GM19397 (cell line): ENCODE measurements at regions not wholly inside any gene's neighbourhood (a gene's known extent, or its start where the extent isn't known, plus 50 kb on each side); places are given as distances from the start of the nearest gene placed in this dataset.
"Not testable (repeated sequence)": the region's sequence is repeated elsewhere in the genome, so short reads cannot be mapped to it uniquely, and the experiment has no call there.

Experiments used
- ATAC-seq: cut with Tn5 transposase; IDR thresholded peaks from one replicate; pipeline ENCODE4 v1.9.1; 2021; ENCODE audit warnings: mild to moderate bottlenecking, moderate library complexity; ENCODE audit not compliant: unreplicated experiment

DNA sequence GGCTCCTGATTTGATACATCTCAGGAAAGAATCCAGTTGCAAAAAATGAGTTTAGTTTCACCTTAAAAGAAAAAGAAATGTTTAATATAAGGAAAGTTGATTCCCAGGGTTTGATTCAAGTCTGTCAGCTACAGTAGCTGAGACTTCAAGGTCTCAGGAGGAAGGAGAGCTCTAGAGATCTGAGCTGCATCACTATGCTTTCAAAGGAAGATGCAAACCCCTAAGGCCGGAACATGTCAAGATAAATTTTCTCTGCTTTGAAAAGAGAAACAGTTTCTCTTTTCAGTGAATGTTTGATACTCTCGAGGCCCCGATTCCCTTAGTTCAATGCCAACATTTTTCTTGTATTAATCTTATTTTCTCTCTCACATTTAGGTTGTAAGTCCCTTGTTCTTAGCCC, 128.6 kb downstream of the RGPD3 start:
- ATAC-seq, result no peak

DNA sequence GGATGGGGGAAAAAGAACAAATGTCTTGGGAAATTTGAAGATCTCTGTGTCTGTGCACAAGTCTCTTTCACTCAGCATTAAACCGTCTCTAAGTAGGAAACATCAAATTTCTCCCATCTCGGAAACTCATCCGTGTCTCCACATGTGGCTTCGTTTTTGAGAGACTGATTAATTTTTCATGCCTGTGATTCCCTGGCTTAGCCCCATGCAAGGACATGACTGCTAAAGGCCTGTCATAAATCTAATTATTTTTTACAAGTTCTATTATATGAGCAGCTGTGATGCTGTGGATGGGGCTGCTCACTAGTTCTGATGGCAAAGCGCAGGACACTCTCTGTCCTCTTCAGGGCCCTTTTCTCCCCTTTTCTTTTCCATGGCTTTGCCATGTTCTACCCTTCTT, 129.1 kb downstream of the RGPD3 start:
- no peak for ATAC-seq

DNA sequence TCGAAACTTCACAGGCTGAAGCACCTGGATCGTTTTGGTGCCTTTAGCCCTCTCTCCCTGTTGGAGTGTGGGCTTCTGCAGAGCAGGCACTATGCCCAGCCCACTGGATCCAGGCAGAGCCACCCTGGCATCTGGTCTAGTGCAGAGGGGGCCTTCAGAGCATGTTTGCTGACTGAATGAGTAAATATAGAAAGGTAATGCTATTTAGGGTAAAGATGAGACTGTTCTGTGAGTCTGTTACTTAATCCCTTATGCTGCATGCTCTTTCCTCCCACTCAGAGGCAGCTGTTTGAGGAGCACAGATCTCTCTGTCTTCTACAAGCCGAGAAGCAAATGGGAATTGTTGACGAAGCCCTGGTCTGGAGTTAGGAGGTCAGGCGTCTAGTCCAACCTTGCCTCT, 130.2 kb downstream of the RGPD3 start:
- ATAC-seq, result no peak

DNA sequence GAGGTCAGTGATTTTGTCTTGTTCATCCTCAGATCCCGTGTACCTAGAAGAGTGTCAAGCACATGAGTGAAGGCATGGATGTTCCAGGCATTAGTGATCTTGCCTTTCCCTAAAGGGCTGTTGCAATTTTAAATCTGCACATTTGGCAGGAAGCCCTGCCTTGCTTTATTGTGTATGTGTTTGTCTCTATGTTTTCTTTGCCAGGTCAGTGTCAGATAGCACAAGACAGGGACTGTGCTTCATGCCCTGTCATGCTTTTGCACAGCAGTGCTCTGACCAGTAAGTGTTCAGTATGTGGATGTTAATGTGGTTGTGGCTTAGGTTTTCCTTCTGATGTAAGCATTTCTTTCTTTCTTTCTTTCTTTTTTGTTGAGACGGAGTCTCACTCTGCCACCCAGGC, 131.5 kb downstream of the RGPD3 start:
- ATAC-seq, result no peak

DNA sequence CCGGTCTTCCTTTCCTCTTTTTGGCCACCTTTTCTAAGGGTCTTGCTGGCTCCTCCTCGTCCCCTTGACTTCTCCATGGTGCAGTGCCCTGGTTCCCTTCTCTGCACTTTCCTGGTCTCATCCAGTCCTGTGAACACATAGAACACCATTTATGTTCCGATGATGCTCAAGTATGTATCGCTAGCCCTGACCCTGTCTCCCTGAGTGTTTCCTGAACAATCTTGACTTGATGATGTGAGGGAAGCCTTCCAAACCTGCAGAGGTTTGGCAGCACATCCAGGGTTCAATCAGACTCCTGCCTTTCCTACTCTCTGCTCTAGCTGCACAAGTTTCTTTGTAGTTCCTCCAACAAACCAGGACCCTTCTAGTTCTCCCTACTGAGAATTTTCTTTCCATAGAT, 132.1 kb downstream of the RGPD3 start:
- ATAC-seq, result no peak

DNA sequence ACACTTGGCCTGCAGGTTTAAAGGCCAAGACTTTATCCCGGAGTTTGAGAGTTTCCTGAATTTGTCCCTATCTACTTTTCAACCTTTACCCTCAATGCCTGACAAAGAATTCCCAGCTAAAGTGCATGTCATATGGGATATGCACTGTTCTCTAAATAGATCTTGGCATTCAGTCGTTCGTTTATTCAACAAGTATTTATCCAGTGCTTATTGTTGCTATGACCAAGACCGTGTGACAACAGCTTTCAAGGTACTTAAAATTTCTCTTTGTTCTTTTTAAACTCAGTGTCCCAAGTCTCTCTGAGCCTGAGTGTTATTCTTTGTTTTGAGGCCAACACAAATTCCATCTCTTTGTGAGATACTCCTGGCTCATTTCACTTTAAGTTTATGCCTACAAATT, 133.4 kb downstream of the RGPD3 start:
- ATAC-seq, result no peak

DNA sequence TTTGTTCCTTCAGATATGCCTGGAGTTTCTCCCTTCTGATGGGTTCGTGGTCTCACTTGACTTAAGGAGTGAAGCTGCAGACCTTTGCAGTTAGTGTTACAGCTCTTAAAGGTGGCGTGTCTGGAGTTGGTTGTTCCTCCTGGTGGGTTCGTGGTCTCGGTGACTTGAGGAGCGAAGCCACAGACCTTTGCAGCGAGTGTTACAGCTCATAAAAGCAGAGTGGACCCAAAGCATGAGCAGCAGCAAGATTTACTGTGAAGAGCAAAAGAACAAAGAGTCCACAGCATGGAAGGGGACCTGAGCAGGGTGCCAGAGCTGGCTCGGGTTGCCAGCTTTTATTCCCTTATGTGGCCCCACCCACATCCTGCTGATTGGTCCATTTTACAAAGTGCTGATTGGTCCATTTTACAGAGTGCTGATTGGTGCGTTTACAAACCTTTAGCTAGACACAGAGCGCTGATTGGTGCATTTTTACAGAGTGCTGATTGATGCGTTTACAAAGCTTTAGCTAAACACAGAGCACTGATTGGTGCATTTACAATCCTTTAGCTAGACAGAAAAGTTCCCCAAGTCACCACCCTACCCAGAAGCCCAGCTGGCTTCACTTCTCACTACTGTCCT, 134.8 kb downstream of the RGPD3 start:
- not testable (repeated sequence) for ATAC-seq

DNA sequence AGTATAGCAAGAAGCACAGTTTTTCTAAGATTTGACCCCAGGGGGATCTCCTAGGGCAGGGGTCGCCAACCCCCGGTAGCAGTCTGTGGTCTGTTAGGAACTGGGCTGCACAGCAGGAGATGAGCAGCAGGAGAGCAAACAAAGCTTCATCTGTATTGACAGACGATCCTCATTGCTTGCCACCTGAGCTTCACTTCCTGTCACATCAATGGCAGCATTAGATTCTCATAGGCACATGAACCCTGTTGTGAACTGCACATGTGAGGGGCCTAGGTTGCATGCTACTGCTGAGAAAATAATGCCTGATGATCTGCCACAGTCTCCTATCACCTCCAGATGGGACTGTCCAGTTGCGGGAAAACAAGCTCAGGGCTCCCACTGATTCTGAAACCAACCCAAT, 136.2 kb downstream of the RGPD3 start:
- no peak for ATAC-seq

DNA sequence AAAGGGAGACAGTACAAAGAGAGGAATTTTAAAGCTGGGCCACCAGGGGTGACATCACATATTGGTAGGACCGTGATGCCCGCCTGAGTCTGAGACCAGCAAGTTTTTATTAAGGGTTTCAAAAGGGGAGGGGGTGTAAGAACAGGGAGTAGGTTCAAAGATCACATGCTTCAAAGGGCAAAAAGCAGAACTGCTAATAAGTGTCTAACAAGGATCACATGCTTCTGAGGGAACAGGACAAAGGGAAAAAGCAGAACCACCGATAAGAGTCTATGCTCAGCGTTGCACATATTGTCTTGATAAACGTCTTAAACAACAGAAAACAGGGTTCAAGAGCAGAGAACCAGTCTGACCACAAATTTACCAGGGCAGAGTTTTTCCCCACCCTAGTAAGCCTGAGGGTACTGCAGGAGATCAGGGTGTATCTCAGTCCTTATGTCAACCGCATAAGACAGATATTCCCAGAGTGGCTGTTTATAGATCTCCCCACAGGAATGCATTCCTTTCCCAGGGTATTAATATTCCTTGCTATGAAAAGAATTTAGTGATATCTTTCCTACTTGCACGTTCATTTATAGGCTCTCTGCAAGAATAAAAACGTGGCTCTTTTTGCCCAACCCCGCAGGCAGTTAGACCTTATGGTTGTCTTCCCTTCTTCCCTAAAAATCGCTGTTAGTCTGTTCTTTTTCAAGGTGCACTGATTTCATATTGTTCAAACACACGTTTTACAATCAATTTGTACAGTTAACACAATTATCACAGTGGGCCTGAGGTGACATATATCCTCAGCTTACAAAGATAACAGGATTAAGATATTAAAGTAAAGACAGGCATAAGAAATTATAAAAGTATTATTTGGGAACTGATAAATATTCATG, 136.5 kb upstream of the UXS1 start:
- ATAC-seq, result not testable (repeated sequence)

DNA sequence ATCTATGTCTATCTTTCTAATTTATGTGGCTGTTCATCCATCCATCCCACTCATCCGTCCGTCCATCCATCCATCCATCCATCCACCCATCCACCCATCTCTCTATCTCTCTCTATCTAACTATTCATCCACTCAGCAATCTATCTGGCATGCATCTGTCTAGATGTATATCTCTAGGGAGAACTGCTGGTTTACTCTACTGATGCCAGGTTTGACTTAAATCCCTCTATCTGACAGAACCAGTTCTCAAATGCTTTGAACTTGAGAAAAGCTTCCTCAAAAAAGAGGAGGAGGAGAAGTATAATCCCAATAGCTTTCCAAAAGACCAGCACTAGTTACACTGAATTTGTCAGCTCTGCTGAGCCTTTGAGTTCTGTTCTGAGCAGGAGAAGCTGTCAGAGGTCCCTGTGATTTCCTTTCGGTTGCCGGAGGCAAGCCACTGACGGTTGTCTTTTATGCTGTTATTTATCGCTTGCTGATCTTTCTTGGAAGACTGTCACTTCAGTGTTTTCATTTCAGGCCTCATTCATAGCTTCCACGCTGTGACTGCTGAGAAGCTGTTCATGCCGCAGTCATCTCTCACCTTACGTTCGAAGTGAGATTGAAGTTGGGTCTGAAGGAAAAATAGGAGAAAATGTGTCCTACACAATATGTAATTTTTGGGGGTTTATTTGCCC, 129.4 kb upstream of the UXS1 start:
- ATAC-seq, result no peak

DNA sequence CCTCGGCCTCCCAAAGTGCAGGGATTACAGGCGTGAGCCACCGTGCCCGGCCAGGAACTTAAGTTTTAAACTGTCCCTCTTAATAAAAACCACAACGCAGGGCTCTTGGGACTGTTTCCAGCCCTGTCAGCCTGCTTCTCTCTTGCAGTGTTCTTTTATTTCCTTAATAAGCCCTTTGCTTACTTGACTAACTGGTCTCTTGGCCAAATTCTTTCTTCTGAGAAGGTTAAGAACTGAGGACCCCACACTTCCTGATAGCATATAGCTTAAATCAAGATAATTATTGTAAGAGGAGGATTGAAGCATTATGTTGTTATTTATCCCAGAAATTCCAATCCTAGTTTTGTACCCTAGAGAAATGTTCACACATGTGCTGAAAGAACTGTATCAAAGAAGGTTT, 128.2 kb upstream of the UXS1 start:
- ATAC-seq, result no peak

DNA sequence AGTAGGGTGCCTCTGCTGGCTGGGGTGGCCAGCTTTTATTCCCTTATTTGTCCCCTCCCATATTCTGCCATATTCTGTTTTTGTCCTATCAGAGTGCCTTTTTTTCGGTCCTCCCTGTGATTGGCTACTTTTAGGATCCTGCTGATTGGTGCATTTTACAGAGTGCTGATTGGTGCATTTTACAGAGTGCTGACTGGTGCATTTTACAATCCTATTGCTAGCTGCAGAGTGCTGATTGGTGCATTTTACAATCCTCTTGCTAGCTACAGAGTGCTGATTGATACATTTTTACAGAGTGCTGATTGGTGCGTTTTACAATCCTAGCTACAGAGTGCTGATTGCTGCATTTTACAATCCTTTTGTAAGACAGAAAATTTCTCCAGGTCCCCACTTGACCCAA, 126.3 kb upstream of the UXS1 start:
- ATAC-seq, result not testable (repeated sequence)

DNA sequence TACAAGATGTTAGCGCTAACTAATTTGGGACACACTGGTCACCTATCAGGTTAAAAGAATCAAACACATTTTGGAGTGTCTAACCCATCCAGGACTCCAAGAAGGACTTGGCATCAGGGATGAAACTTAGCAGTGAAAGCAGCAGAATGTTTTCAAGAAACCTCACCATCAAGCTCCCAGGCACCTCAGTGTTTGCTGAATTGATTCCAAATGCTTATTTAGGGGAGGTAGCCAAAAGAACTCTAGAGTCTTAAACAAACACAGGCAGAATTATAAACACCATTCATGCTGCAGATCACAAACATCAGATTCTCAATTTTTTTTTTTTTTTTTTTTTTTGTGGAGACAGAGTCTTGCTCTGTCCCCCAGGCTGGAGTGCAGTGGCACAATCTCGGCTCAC, 122.8 kb upstream of the UXS1 start:
- ATAC-seq, result no peak

DNA sequence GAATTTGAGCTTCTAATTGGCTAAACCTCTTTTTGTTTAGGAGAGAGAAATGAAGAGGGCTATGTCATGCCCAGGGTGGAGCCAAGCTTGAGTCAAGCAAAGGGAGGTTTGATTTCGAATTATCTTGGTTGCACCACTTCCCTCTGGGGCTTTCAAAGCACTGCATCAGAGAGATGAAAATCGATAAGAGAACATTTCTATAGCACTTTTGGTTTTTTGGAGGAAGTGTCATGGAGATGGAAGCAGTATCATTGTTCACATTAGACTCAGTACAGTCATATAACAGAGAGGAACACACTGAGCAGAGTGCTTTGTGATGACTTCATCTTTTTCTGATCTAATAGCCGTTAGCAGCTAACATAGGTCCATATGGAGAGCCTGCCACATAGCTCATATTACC, 120.3 kb upstream of the UXS1 start:
- ATAC-seq, result no peak

DNA sequence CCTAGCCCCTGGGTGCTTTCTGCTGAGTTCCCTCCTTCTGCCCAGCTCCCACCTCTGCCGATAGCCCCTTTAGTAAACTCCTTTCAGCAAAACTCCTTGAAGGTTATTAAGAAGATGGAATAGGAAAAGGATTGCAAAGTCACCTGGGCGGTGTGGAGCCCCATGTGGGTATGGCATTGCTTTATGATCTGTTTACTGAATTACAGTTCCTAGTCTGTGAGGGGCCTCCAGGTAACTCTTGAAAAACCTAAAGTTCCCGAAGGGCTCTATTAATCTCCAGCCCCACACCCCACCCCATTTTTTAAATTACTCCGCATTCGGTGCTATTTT, 116.9 kb upstream of the UXS1 start:
- no peak for ATAC-seq

DNA sequence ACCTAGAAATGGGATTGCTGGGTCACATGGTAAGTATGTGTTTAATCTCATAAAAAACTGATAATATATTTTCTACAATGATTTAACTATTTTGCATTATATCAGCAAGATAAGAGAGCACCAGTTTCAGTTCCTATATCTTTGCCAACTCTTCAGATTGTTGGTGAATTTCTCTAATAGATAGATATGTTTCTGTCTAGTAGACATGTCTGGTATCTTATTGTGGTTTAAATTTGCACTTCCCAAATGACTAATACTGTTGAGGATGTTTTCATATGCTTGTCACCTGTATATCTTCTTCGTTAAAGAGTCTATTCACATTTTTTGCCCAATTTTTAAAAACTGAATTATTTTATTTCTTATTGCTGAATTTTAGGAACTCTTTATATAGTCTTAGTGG, 113.8 kb upstream of the UXS1 start:
- ATAC-seq, result no peak

DNA sequence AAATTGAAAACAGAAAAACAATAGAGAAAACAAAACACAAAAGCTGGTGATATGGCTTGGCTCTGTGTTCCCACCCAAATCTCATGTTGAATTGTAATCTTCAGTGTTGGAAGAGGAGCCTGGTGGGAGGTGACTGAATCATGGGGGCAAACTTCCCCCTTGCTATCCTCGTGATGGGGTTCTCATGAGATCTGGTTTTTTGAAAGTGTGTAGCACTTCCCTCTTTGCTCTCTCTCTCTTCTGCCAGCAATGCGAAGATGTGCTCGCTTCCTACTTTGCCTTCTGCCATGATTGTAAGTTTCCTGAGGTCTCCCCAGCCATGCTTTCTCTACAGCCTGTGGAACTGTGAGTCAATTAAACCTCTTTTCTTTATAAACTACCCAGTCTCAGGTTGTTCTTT, 112.3 kb upstream of the UXS1 start:
- ATAC-seq, result no peak

DNA sequence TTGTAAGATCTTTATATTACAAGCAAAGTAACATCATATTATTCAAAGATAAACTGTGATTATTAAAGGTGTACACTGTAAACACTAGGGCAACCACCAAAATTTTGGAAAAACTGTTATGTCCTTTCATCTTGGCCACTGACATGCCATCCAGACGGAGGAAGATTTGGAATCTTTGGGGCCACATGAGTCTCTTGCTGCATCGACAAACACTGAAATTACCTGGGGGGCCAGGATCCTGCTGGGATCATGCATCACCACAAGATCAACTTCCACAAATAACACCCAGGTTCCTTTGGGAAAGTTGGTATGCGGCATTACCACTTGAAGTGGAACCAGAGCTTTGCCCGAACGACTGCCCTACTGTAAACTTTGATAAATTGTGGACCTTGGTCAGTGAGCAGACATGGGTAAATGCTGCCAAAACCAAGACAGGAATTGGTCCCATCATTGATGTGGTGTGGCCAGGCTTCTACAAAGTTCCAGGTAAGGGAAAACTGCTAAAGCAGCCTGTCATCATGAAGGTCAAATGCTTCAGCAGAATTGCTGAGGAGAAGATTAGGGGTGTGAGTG, 110.6 kb upstream of the UXS1 start:
- ATAC-seq, result no peak

DNA sequence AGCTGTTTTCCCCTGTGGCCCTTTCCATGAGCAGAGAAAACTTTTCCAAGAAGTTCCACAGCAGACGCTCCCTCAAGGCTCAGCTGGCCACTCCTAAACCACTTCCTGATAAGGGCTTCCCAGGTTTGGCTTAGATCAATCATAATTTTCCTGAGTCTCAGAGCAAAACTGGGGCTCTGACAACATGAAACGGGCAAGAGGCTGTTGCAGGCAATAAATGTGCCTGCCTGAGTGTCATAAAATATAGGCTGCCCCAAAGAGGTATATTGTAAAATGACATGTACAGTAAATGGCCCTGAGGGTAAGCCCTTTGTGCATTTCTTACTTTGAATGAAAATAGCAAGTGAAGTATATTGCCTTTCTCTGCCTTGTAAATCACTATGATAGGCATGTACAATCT, 105.6 kb upstream of the UXS1 start:
- no peak for ATAC-seq

DNA sequence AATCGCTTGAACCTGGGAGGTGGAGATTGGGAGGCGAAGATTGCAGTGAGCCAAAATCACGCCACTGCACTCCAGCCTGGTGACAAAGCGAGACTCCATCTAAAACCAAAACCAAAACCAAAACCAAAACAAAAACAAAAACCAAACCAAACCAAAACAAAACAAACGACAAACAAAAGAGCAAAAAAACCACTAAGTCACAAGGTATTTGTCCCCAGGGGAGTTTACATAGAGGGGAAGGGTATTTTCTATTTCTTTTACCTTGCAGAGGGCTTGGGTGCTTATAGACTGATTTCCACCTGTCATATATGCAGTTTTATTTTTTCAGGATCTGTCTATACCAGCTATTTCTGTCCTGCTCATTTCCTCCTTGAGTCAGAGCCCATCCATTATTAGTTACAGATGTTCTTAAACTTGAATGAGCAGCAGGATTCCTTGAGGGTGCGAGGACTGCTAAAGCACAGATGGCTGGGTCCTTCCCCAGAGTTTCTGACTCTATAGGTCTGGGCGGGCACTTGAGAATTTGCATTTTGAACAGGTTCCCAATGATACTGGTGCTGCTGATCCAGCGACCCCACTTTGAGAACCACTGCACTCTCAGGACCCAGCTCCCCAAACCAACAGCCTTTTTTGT, 102.2 kb upstream of the UXS1 start:
- ATAC-seq, result no peak

DNA sequence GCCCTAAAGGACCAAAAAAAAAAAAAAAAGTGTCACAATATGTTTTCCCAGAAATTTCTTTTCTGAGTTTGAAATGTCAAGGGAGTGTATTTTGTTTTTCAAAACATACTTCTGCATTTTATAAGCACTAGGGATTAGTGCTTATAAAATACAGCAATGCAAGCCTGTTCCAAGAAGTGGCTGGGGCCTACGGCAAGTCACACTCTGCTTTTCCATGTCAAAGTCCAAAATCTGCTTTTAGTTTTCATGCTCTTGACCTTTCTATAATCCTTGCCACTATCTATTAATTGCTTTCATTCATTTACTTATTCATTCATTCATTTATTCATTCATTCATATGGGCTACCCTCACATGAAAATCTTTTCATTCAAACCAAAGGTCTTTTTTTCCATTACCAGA, 100.1 kb upstream of the UXS1 start:
- no peak for ATAC-seq
